Nephron progenitor cell (in vitro differentiated cells): ENCODE measurements at regions not wholly inside any gene's neighbourhood (a gene's known extent, or its start where the extent isn't known, plus 50 kb on each side); places are given as distances from the start of the nearest gene placed in this dataset.

ENCODE experiments used
- DNase-seq: peaks from one replicate; pipeline ENCODE4 v3.0.0; 2021
- H3K27ac Mint-ChIP-seq: 2 replicates; pipeline ENCODE4 v1.8.0; 2021; ENCODE audit warnings: mild to moderate bottlenecking, moderate library complexity, mixed read lengths
- H3K27me3 Mint-ChIP-seq: 2 replicates; pipeline ENCODE4 v1.8.0; 2021; ENCODE audit warnings: mild to moderate bottlenecking, low read depth, mixed read lengths; ENCODE audit not compliant: poor library complexity
- H3K36me3 Mint-ChIP-seq: 2 replicates; pipeline ENCODE4 v1.8.0; 2021; ENCODE audit warnings: low read depth, mixed read lengths
- H3K4me1 Mint-ChIP-seq: 2 replicates; pipeline ENCODE4 v1.8.0; 2021; ENCODE audit warnings: mixed read lengths
- H3K4me3 Mint-ChIP-seq: 2 replicates; pipeline ENCODE4 v1.8.0; 2021; ENCODE audit warnings: mild to moderate bottlenecking, moderate library complexity, mixed read lengths
- H3K9me3 Mint-ChIP-seq: 2 replicates; pipeline ENCODE4 v1.8.0; 2021; ENCODE audit warnings: mild to moderate bottlenecking, moderate library complexity, mixed read lengths
- CTCF ChIP-seq: fragments of 200-600 bp; sonication (generic); IDR thresholded peaks from 2 replicates; pipeline ENCODE4 v1.5.0; 2021; ENCODE audit warnings: antibody characterized with exemption

- no peak for DNase-seq
- Mint-ChIP-seq H3K4me1 (no peaks in the 10 kb centered on the region), H3K27me3 (peaks cover 8% of the 10 kb centered on the region), H3K36me3 (no peaks in the 10 kb centered on the region), H3K27ac (no peak overlapping the region), H3K9me3 (peaks cover 25% of the 10 kb centered on the region), H3K4me3 (no peak overlapping the region)
- TF ChIP-seq CTCF, result no peak
Observed at GRCh38 chr3:20424086-20424485, 238.1 kb upstream of the SGO1 start.

GRCh38 chr3:20422391-20422790 lies 236.4 kb upstream of the SGO1 start:
- Mint-ChIP-seq H3K4me3 (no peak overlapping the region), H3K27me3 (peaks cover 14% of the 10 kb centered on the region), H3K27ac (no peak overlapping the region), H3K36me3 (no peaks in the 10 kb centered on the region), H3K4me1 (no peaks in the 10 kb centered on the region), H3K9me3 (peaks cover 10% of the 10 kb centered on the region)
- no peak for DNase-seq
- no peak for TF ChIP-seq CTCF

GRCh38 chr3:20417388-20418108 lies 231.5 kb upstream of the SGO1 start:
- TF ChIP-seq CTCF, result no peak
- Mint-ChIP-seq H3K27ac (no peak overlapping the region), H3K27me3 (peaks cover 13% of the 10 kb centered on the region)

GRCh38 chr3:20406611-20407011 lies 220.6 kb upstream of the SGO1 start:
- Mint-ChIP-seq H3K36me3 (no peaks in the 10 kb centered on the region), H3K9me3 (no peaks in the 10 kb centered on the region), H3K4me1 (peaks cover 5% of the 10 kb centered on the region), H3K4me3 (no peak overlapping the region), H3K27ac (no peak overlapping the region), H3K27me3 (no peaks in the 10 kb centered on the region)
- no peak for TF ChIP-seq CTCF
- no peak for DNase-seq

More at GRCh38 chr3:20417388-20418108, 231.5 kb upstream of the SGO1 start:
- no peaks in the 10 kb centered on the region for H3K9me3 Mint-ChIP-seq
- no peak for DNase-seq
- H3K36me3 Mint-ChIP-seq, result no peaks in the 10 kb centered on the region
- H3K4me3 Mint-ChIP-seq, result no peak overlapping the region
- H3K4me1 Mint-ChIP-seq, result no peaks in the 10 kb centered on the region

- no peak for DNase-seq
- Mint-ChIP-seq H3K27ac (peak overlapping the region; percentile 18), H3K4me3 (no peak overlapping the region), H3K9me3 (no peaks in the 10 kb centered on the region), H3K36me3 (no peaks in the 10 kb centered on the region), H3K27me3 (no peaks in the 10 kb centered on the region), H3K4me1 (peaks cover 5% of the 10 kb centered on the region)
- no peak for TF ChIP-seq CTCF
Observed at GRCh38 chr3:20405744-20406143, 219.7 kb upstream of the SGO1 start.

GRCh38 chr3:20405231-20405630 lies 219.2 kb upstream of the SGO1 start:
- peaks cover 5% of the 10 kb centered on the region for H3K4me1 Mint-ChIP-seq
- H3K4me3 Mint-ChIP-seq, result no peak overlapping the region
- DNase-seq, result no peak
- TF ChIP-seq CTCF, result no peak
- H3K27ac Mint-ChIP-seq, result no peak overlapping the region
- no peaks in the 10 kb centered on the region for H3K9me3 Mint-ChIP-seq
- H3K36me3 Mint-ChIP-seq, result no peaks in the 10 kb centered on the region
- no peaks in the 10 kb centered on the region for H3K27me3 Mint-ChIP-seq
